SU-DHL-6 (cell line): ENCODE measurements at regions not wholly inside any gene's neighbourhood (a gene's known extent, or its start where the extent isn't known, plus 50 kb on each side); places are given as distances from the start of the nearest gene placed in this dataset.

Experiments used
- H2AFZ ChIP-seq: fragments of 200-600 bp; sonication (generic); 2 replicates; pipeline ENCODE4 v1.6.1; 2014; ENCODE audit warnings: low read depth, mild to moderate bottlenecking, moderate library complexity, mixed read lengths, antibody characterized with exemption, low read length; ENCODE audit not compliant: severe bottlenecking
- H3F3A ChIP-seq: fragments of 200-600 bp; shearing (Covaris generic); 2 replicates; pipeline ENCODE4 v1.6.0; 2016; ENCODE audit warnings: antibody characterized with exemption, mild to moderate bottlenecking; ENCODE audit not compliant: insufficient read depth
- H3K27ac ChIP-seq: fragments of 200-600 bp; sonication (generic); 2 replicates; pipeline ENCODE4 v1.5.1; 2016; ENCODE audit warnings: low read depth, mild to moderate bottlenecking, low read length, moderate library complexity, mixed read lengths
- H3K27me3 ChIP-seq: fragments of 200-600 bp; sonication (generic), shearing (Covaris generic); 2 replicates; pipeline ENCODE4 v1.6.0; 2014; ENCODE audit warnings: mild to moderate bottlenecking, low read length
- H3K36me3 ChIP-seq: fragments of 200-600 bp; sonication (generic); 2 replicates; pipeline ENCODE4 v1.6.1; 2014; ENCODE audit warnings: mild to moderate bottlenecking, low read length, mixed read lengths
- H3K4me2 ChIP-seq: fragments of 300-600, 200-600 bp; shearing (Covaris generic), sonication (generic); 2 replicates; pipeline ENCODE4 v1.6.0; 2014; ENCODE audit warnings: low read length, low read depth, mild to moderate bottlenecking; ENCODE audit not compliant: poor library complexity, severe bottlenecking
- H3K4me3 ChIP-seq: fragments of 200-600 bp; sonication (generic); 2 replicates; pipeline ENCODE4 v1.5.1; 2014; ENCODE audit warnings: antibody characterized with exemption, low read length, mild to moderate bottlenecking, mixed read lengths; ENCODE audit not compliant: insufficient read depth, poor library complexity, severe bottlenecking
- H3K79me2 ChIP-seq: fragments of 200-600 bp; sonication (generic); 2 replicates; pipeline ENCODE4 v1.6.1; 2014; ENCODE audit warnings: mild to moderate bottlenecking, low read length, moderate library complexity; ENCODE audit not compliant: insufficient read depth
- H3K9ac ChIP-seq: fragments of 200-600 bp; sonication (generic); 2 replicates; pipeline ENCODE4 v1.7.0; 2014; ENCODE audit warnings: mild to moderate bottlenecking, low read length
- H3K9me2 ChIP-seq: fragments of 200-600 bp; sonication (generic); replicated peaks from 2 replicates; pipeline ENCODE4 v1.6.1; 2014; ENCODE audit warnings: low read length; ENCODE audit not compliant: insufficient read depth
- H3K9me3 ChIP-seq: fragments of 200-600 bp; sonication (generic); 2 replicates; pipeline ENCODE4 v1.6.1; 2014; ENCODE audit warnings: low read length, mixed read lengths; ENCODE audit not compliant: insufficient read depth
- H4K20me1 ChIP-seq: fragments of 200-600 bp; sonication (generic); 2 replicates; pipeline ENCODE4 v1.6.1; 2014; ENCODE audit warnings: low read depth, mild to moderate bottlenecking, antibody characterized with exemption, low read length, moderate library complexity, mixed read lengths
- EZH2phosphoT487 ChIP-seq: fragments of 200-600 bp; sonication (generic), shearing (Covaris generic); conservative IDR thresholded peaks from 2 replicates; pipeline ENCODE4 v1.6.1; 2018; ENCODE audit warnings: mild to moderate bottlenecking, antibody characterized with exemption, low read length, moderate library complexity, mixed read lengths
- TF ChIP-seq, protein P1 (sequence below): fragments of 200-600 bp; sonication (generic); IDR thresholded peaks from one replicate; pipeline ENCODE4 v1.5.1; 2017; ENCODE audit warnings: antibody characterized with exemption, mild to moderate bottlenecking, low read length, moderate library complexity; ENCODE audit not compliant: insufficient read depth, poor library complexity, severe bottlenecking

DNA sequence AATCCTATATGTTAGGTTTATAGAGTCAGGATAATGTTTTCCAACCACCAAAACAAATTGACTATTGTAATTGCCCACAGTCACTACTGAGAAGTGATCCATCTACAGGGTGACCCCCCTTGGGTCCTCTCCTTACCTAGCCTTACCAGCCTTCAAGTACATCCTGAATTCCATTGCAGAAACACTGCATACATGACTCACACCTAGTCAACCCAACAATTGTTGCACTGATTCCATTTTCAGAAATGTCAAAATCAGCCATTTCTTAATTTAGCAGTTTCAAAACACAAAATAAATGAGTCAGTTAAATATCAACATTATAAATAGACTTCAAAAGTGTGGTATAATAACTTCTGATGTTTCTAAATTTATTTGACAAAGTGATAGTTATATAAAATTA is 106.3 kb upstream of the TNIP3 start:
- Histone ChIP-seq H3K27me3 (no peaks in the 10 kb centered on the region), H3K9me2 (no peaks in the 10 kb centered on the region), H3K79me2 (no peaks in the 10 kb centered on the region), H3K36me3 (no peaks in the 10 kb centered on the region), H3K9me3 (no peaks in the 10 kb centered on the region), H3K4me2 (no peak overlapping the region), H2AFZ (no peak overlapping the region), H3K9ac (no peak overlapping the region), H4K20me1 (no peaks in the 10 kb centered on the region), H3K27ac (no peak overlapping the region), H3F3A (no peaks in the 10 kb centered on the region), H3K4me3 (no peak overlapping the region)
- TF ChIP-seq, protein P1, sequence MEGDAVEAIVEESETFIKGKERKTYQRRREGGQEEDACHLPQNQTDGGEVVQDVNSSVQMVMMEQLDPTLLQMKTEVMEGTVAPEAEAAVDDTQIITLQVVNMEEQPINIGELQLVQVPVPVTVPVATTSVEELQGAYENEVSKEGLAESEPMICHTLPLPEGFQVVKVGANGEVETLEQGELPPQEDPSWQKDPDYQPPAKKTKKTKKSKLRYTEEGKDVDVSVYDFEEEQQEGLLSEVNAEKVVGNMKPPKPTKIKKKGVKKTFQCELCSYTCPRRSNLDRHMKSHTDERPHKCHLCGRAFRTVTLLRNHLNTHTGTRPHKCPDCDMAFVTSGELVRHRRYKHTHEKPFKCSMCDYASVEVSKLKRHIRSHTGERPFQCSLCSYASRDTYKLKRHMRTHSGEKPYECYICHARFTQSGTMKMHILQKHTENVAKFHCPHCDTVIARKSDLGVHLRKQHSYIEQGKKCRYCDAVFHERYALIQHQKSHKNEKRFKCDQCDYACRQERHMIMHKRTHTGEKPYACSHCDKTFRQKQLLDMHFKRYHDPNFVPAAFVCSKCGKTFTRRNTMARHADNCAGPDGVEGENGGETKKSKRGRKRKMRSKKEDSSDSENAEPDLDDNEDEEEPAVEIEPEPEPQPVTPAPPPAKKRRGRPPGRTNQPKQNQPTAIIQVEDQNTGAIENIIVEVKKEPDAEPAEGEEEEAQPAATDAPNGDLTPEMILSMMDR, result no peak
- no peak for TF ChIP-seq EZH2phosphoT487

GRCh38 chr4:121269001-121269400 is 104.9 kb upstream of the TNIP3 start:
- H3K9me3 ChIP-seq, result no peaks in the 10 kb centered on the region
- no peak overlapping the region for H2AFZ ChIP-seq
- no peaks in the 10 kb centered on the region for H4K20me1 ChIP-seq
- no peak overlapping the region for H3K4me2 ChIP-seq
- H3K9me2 ChIP-seq, result no peaks in the 10 kb centered on the region
- H3K9ac ChIP-seq, result no peak overlapping the region
- H3K79me2 ChIP-seq, result no peaks in the 10 kb centered on the region
- no peak overlapping the region for H3K27ac ChIP-seq
- H3K4me3 ChIP-seq, result no peak overlapping the region
- no peak for TF ChIP-seq EZH2phosphoT487
- TF ChIP-seq, protein P1, result no peak
- no peaks in the 10 kb centered on the region for H3K36me3 ChIP-seq
- no peaks in the 10 kb centered on the region for H3F3A ChIP-seq
- no peaks in the 10 kb centered on the region for H3K27me3 ChIP-seq

DNA sequence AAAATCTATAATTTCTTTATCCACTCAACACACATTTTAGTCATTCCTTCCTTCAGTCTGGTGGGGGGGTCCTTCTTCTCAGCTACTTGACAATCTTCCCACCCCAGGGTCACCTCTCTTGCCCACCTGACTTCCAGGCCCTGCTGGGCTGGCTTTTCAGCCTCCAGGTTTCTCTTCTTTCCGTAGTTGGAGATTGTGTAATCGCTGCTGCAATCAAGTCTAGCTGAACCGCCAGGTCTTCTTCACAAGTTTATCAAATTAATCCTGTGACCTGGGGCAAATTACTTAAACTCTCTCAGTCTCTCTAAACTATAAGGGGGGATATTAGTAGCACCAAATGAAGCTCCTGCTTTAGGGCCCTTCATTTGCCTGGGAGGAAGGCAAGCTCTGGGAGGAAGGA is 102.9 kb upstream of the TNIP3 start:
- no peak overlapping the region for H2AFZ ChIP-seq
- H4K20me1 ChIP-seq, result no peaks in the 10 kb centered on the region
- H3K9me2 ChIP-seq, result no peaks in the 10 kb centered on the region
- no peaks in the 10 kb centered on the region for H3F3A ChIP-seq
- H3K4me2 ChIP-seq, result no peak overlapping the region
- H3K36me3 ChIP-seq, result no peaks in the 10 kb centered on the region
- H3K4me3 ChIP-seq, result no peak overlapping the region
- no peaks in the 10 kb centered on the region for H3K9me3 ChIP-seq
- H3K79me2 ChIP-seq, result no peaks in the 10 kb centered on the region
- no peak overlapping the region for H3K27ac ChIP-seq
- no peak overlapping the region for H3K9ac ChIP-seq
- no peak for TF ChIP-seq EZH2phosphoT487
- TF ChIP-seq, protein P1, result no peak
- no peaks in the 10 kb centered on the region for H3K27me3 ChIP-seq

DNA sequence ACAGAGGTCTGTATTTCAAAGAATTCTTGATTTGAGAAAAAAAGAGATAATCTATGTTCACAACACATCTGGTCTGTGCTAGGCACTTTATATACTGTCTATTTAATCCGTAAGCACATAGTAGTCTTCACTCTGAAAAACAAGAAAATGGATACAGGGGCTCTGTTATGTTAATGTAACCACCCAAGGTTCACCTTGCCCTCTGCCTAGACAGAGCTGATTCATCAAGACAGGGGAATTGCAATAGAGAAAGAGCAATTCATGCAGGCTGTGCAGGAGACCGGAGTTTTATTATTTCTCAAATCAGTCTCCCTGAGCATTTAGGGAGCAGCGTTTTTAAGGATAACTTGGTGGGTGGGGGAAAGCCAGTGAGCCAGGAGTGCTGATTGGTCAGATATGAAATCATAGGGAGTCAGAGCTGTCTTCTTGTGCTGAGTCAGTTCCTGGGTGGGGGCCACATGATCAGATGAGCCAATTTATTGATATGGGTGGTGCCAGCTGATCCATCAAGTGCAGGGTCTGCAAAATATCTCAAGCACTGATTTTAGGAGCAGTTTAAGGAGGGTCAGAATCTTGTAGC is 92.9 kb upstream of the TNIP3 start:
- no peaks in the 10 kb centered on the region for H3K27me3 ChIP-seq
- no peaks in the 10 kb centered on the region for H3K79me2 ChIP-seq
- no peaks in the 10 kb centered on the region for H4K20me1 ChIP-seq
- no peak overlapping the region for H3K4me3 ChIP-seq
- no peak overlapping the region for H3K27ac ChIP-seq
- no peaks in the 10 kb centered on the region for H3K36me3 ChIP-seq
- TF ChIP-seq, protein P1, result no peak
- TF ChIP-seq EZH2phosphoT487, result no peak
- H3K9ac ChIP-seq, result no peak overlapping the region
- no peak overlapping the region for H3K4me2 ChIP-seq
- H2AFZ ChIP-seq, result no peak overlapping the region
- no peaks in the 10 kb centered on the region for H3K9me3 ChIP-seq
- H3F3A ChIP-seq, result no peaks in the 10 kb centered on the region
- H3K9me2 ChIP-seq, result no peaks in the 10 kb centered on the region
